Calu3 (cell line): ENCODE measurements at regions not wholly inside any gene's neighbourhood (a gene's known extent, or its start where the extent isn't known, plus 50 kb on each side); places are given as distances from the start of the nearest gene placed in this dataset.

Experiments used
- BruUV-seq: library from RNA; stranded (reverse); fragments of 400-500 nt; replicated peaks from 2 replicates; lab custom pipeline; 2021; lab: Mats Ljungman, UMichigan
- CTCF ChIA-PET: fragments of 300-600 bp; sonication (Branson Sonifier 250); formaldehyde crosslinking; loops from one replicate; lab custom pipeline; 2022; ENCODE audit warnings: antibody characterized with exemption; lab: Charles Lee
- DNase-seq: peaks from one replicate; pipeline ENCODE4 v3.0.0; 2022
- H3K27ac Mint-ChIP-seq: one replicate; pipeline ENCODE4 v1.8.0; 2022; ENCODE audit warnings: mixed read lengths; ENCODE audit not compliant: unreplicated experiment
- H3K27me3 Mint-ChIP-seq: one replicate; pipeline ENCODE4 v1.8.0; 2022; ENCODE audit warnings: mixed read lengths; ENCODE audit not compliant: unreplicated experiment
- H3K36me3 Mint-ChIP-seq: one replicate; pipeline ENCODE4 v1.8.0; 2022; ENCODE audit warnings: mild to moderate bottlenecking, moderate library complexity, mixed read lengths; ENCODE audit not compliant: insufficient read depth, unreplicated experiment
- H3K4me1 Mint-ChIP-seq: one replicate; pipeline ENCODE4 v1.8.0; 2022; ENCODE audit warnings: mild to moderate bottlenecking, low read depth, mixed read lengths; ENCODE audit not compliant: unreplicated experiment
- H3K4me3 Mint-ChIP-seq: one replicate; pipeline ENCODE4 v1.8.0; 2022; ENCODE audit warnings: mild to moderate bottlenecking, low read depth, moderate library complexity, mixed read lengths; ENCODE audit not compliant: unreplicated experiment
- H3K9me3 Mint-ChIP-seq: one replicate; pipeline ENCODE4 v1.8.0; 2022; ENCODE audit warnings: low read depth, mixed read lengths; ENCODE audit not compliant: unreplicated experiment
- intact Hi-C: fragments of 100-400 bp; cut with micrococcal nuclease; formaldehyde crosslinking; loops from one replicate; pipeline ENCODE4 v1.10.0; 2022; ENCODE audit not compliant: unreplicated experiment
- TF ChIP-seq, protein P1 (sequence below): fragments of 200-600 bp; IDR thresholded peaks from one replicate; pipeline ENCODE4 v1.8.0; 2022; ENCODE audit warnings: antibody characterized with exemption; ENCODE audit not compliant: unreplicated experiment

DNA sequence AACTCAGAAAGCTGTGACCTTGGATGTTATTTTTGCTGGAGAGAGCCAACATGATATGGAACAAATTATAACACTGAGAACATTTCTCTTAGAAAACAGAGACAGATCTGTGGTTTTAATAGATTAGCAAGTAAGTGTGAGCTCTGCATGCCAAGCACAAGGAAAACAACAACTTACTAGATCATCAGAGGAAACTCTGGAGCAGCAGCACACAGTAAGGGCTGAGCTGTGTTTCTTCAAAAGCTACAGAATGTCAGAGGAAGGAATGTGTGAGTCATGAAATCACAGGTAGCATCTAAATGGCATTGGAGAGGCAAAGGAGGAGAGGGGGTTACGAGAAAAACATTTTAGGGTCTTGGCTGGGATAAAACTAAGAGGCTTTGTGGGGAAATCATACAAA is 283.4 kb upstream of the FZD8 start:
- BruUV-seq = no TSS peak

GRCh38 chr10:35924759-35925158 is 282.7 kb upstream of the FZD8 start:
- no TSS peak for BruUV-seq
- Mint-ChIP-seq H3K27ac (no peak overlapping the region), H3K4me3 (no peak overlapping the region), H3K36me3 (no peaks in the 10 kb centered on the region), H3K9me3 (peaks cover 2% of the 10 kb centered on the region), H3K27me3 (no peaks in the 10 kb centered on the region), H3K4me1 (no peaks in the 10 kb centered on the region)
- TF ChIP-seq, protein P1, sequence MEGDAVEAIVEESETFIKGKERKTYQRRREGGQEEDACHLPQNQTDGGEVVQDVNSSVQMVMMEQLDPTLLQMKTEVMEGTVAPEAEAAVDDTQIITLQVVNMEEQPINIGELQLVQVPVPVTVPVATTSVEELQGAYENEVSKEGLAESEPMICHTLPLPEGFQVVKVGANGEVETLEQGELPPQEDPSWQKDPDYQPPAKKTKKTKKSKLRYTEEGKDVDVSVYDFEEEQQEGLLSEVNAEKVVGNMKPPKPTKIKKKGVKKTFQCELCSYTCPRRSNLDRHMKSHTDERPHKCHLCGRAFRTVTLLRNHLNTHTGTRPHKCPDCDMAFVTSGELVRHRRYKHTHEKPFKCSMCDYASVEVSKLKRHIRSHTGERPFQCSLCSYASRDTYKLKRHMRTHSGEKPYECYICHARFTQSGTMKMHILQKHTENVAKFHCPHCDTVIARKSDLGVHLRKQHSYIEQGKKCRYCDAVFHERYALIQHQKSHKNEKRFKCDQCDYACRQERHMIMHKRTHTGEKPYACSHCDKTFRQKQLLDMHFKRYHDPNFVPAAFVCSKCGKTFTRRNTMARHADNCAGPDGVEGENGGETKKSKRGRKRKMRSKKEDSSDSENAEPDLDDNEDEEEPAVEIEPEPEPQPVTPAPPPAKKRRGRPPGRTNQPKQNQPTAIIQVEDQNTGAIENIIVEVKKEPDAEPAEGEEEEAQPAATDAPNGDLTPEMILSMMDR = no peak
- no peak for DNase-seq
- intact Hi-C loops = no loop called here
- CTCF ChIA-PET = no interaction called here

More for the DNA sequence above, 283.4 kb upstream of the FZD8 start:
- Mint-ChIP-seq H3K9me3 (peaks cover 2% of the 10 kb centered on the region), H3K4me1 (no peaks in the 10 kb centered on the region), H3K36me3 (no peaks in the 10 kb centered on the region), H3K27ac (no peak overlapping the region), H3K27me3 (no peaks in the 10 kb centered on the region), H3K4me3 (no peak overlapping the region)
- DNase-seq = no peak
- CTCF ChIA-PET = no interaction called here
- intact Hi-C loops = no loop called here
- TF ChIP-seq, protein P1 = no peak

GRCh38 chr10:35922876-35923600 is 280.9 kb upstream of the FZD8 start:
- H3K4me1 Mint-ChIP-seq = no peaks in the 10 kb centered on the region
- intact Hi-C loops = no loop called here

GRCh38 chr10:35921866-35922350 is 279.8 kb upstream of the FZD8 start:
- no peak overlapping the region for H3K4me3 Mint-ChIP-seq

More at GRCh38 chr10:35922876-35923600, 280.9 kb upstream of the FZD8 start:
- peaks cover 2% of the 10 kb centered on the region for H3K9me3 Mint-ChIP-seq
- CTCF ChIA-PET = no interaction called here
- no peak for DNase-seq
- H3K36me3 Mint-ChIP-seq = no peaks in the 10 kb centered on the region
- no peak overlapping the region for H3K27ac Mint-ChIP-seq
- BruUV-seq = no TSS peak
- no peaks in the 10 kb centered on the region for H3K27me3 Mint-ChIP-seq
- no peak overlapping the region for H3K4me3 Mint-ChIP-seq
- TF ChIP-seq, protein P1 = no peak

More at GRCh38 chr10:35921866-35922350, 279.8 kb upstream of the FZD8 start:
- no peaks in the 10 kb centered on the region for H3K36me3 Mint-ChIP-seq
- peaks cover 2% of the 10 kb centered on the region for H3K9me3 Mint-ChIP-seq
- TF ChIP-seq, protein P1 = no peak
- no peak for DNase-seq
- H3K4me1 Mint-ChIP-seq = no peaks in the 10 kb centered on the region
- no peaks in the 10 kb centered on the region for H3K27me3 Mint-ChIP-seq
- intact Hi-C loops = no loop called here
- CTCF ChIA-PET = no interaction called here
- no peak overlapping the region for H3K27ac Mint-ChIP-seq
- no TSS peak for BruUV-seq
